GM10248 (cell line): ENCODE measurements at regions not wholly inside any gene's neighbourhood (a gene's known extent, or its start where the extent isn't known, plus 50 kb on each side); places are given as distances from the start of the nearest gene placed in this dataset.

Source experiments
- CTCF ChIA-PET: fragments of 300-600 bp; sonication (Branson Sonifier 250); formaldehyde crosslinking; extraction: SDS; loops from one replicate; lab custom pipeline; 2021; ENCODE audit warnings: antibody characterized with exemption; lab: Yijun Ruan, JAX
- POLR2A ChIA-PET: fragments of 350-650 bp; sonication (Branson Sonifier 250); formaldehyde crosslinking; extraction: SDS; loops from one replicate; lab custom pipeline; 2020; ENCODE audit warnings: antibody characterized with exemption; lab: Yijun Ruan, JAX
- DNase-seq: peaks from one replicate; pipeline ENCODE4 v3.0.0; 2012; ENCODE audit errors: extremely low spot score
- TF ChIP-seq, protein P1 (sequence below): IDR thresholded peaks from 2 replicates; pipeline ENCODE4 v1.5.1; 2012; ENCODE audit warnings: mild to moderate bottlenecking, low read depth; ENCODE audit errors: extremely low read depth, missing control alignments, control extremely low read depth

DNA sequence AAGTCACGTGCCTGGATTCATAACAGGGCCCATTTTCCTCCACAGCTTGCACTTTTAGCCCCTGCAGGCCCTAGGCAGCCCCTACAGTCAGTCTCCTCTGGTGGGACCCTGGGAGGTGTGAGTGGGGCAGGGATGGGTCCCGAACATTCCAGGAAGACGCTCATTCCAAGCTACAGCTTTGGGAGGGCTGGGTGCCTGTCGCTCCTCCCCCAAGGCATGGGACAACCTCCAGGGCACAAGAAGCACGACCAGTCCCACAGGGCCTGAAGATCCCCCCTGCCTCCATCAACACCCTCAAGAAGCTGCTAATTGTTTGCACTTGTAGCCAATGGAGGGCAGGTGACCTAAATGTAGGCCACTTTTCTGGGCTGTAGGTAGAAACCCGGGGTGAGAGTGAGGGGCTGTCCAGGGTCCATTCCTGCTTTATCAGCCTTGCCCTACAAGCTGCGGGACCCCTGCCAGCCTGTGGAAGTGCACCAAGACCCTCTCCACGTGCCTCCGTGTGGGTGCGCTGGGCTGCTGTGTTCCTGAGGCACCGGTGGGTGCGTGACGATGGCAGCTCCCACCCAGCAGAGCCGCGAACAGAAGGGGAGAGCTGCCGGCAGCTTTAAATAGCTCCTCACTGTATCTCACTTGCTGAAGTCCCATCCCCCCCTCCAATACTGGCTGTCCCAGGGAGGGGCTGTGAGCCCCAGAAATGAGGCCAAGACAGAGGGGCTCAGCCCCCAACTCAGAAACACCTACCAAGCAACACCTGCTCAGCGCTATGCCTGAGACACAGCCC lies 91.9 kb upstream of the ARAP3 start:
- ChIA-PET POLR2A (no interaction called here), CTCF (interaction anchor here (1.5 kb wide), 1 partner anchor 194 kb away, joined by 3 read pairs; no protein-coding TSS in a partner anchor)
- TF ChIP-seq, protein P1, sequence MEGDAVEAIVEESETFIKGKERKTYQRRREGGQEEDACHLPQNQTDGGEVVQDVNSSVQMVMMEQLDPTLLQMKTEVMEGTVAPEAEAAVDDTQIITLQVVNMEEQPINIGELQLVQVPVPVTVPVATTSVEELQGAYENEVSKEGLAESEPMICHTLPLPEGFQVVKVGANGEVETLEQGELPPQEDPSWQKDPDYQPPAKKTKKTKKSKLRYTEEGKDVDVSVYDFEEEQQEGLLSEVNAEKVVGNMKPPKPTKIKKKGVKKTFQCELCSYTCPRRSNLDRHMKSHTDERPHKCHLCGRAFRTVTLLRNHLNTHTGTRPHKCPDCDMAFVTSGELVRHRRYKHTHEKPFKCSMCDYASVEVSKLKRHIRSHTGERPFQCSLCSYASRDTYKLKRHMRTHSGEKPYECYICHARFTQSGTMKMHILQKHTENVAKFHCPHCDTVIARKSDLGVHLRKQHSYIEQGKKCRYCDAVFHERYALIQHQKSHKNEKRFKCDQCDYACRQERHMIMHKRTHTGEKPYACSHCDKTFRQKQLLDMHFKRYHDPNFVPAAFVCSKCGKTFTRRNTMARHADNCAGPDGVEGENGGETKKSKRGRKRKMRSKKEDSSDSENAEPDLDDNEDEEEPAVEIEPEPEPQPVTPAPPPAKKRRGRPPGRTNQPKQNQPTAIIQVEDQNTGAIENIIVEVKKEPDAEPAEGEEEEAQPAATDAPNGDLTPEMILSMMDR, result no peak
- no peak for DNase-seq

DNA sequence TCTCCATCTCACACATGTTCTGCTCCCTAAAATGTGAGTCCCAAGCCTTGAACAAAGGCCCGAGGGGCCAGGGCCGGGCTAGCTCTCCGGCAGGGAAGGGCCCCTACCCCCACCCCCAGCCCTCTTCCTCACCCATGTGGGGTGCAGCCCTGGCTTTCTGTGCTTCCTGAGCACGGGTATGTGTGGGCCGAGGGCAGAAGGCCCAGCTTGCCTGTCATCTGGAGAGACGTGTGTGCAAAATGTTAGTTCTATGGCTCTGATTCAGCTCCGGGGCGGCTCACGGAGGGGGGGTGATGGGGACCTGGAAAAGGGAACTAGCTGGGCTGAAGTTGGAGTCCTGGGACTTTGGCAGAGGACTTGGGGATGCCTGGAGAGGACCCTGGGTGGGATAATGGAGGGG lies 90.3 kb upstream of the ARAP3 start:
- CTCF ChIA-PET, result interaction anchor here (1.7 kb wide), 1 partner anchor 81 kb away, joined by 7 read pairs; no protein-coding TSS in a partner anchor
- no peak for DNase-seq
- TF ChIP-seq, protein P1, result no peak
- POLR2A ChIA-PET, result no interaction called here

DNA sequence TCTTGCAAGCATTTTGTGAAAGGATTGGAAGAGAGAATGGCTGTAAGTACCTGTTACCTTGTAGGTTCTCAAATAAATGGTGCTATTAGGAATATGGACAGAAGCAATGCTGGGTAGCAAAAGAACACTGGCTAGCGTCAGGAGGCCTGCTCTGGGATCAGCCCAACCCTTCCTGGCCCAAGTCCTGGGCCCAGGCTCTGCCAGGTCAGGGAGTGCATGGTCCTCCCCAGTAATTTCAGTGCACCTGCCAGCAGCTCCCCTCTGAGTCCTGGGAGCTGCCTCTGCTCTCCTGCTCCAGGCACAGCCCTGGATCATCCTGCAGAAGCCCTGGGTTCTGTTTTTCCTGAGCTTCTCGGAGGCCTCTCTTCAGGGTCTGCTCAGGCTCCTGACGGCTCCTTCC lies 89.5 kb upstream of the ARAP3 start:
- ChIA-PET CTCF (interaction anchor here (0.8 to 1.7 kb wide), 2 partner anchors 20 to 80 kb away, joined by 3 to 7 read pairs; no protein-coding TSS in a partner anchor), POLR2A (no interaction called here)
- TF ChIP-seq, protein P1, result no peak
- no peak for DNase-seq

DNA sequence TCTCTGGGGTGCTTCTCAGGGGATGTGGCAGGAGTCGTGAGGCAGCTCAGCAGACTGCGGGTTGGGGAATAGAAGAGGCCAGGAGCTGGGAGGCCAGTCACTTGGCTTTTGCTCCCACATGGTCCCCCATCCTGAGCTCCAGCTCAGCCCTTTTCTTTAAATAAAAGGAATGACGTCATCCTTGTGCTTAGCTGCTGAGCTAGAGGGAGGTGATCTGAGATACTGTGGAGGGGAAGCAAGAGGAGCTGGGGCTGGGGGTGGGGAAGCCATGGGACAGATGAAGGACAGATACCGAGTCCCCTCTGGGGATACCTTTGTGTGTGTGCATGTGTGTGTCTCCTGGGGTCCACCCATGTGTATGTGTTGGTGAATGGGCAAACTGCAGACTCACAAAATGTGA lies 89.0 kb upstream of the ARAP3 start:
- TF ChIP-seq, protein P1, result no peak
- CTCF ChIA-PET, result interaction anchor here (0.8 kb wide), 1 partner anchor 21 kb away, joined by 3 read pairs; no protein-coding TSS in a partner anchor
- no peak for DNase-seq
- POLR2A ChIA-PET, result no interaction called here

DNA sequence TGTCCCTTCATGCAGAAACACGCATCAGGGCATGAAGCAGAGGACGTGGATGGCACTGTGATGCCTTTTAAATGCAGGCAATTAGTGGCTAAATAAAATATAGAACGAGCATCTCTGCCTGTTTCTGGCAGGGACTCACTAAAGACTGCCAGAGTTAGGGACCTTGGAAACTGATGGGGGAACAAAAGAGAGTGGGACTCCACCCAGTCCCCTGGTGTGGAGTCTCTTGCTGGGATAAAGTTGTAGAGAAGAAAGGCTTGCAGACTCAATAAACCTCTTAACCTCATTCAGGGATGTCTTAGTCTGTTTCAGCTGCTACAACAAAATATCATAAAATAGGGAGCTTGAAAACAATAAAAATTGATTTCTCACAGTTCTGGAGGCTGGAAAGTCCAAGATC lies 87.6 kb upstream of the ARAP3 start:
- TF ChIP-seq, protein P1, result no peak
- no peak for DNase-seq
- ChIA-PET POLR2A (no interaction called here), CTCF (interaction anchor here (1.2 kb wide), 1 partner anchor 77 kb away, joined by 3 read pairs; no protein-coding TSS in a partner anchor)

DNA sequence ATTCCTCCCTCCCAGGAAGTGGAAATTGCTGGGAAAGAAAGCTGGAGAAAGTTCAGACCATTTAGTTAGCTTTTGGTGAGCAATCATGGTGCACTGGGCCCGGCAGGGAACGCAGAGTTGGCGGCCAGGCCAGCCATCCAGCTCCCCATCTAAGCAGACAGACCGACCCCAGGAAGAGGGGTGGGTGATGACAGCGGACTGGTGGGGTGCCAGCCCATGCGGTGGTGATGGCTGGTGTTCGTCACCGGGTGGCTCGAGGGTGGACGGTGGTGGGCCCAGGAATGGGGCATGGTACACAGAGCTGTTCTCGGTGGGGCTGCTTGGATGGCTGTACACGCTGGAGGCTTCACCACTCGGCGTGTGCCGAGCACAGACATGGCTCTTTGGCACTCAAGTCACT lies 85.6 kb upstream of the ARAP3 start:
- no peak for DNase-seq
- ChIA-PET POLR2A (no interaction called here), CTCF (interaction anchor here (3.3 kb wide), 1 partner anchor 112 kb away, joined by 12 read pairs; the partner anchor contains the start of gene PCDH1)
- TF ChIP-seq, protein P1, result no peak
